HCT116 (cell line): ENCODE measurements at regions not wholly inside any gene's neighbourhood (a gene's known extent, or its start where the extent isn't known, plus 50 kb on each side); places are given as distances from the start of the nearest gene placed in this dataset.

ENCODE experiments used
- ATAC-seq: fragments of 200-7000 bp; cut with Tn5 transposase; 2 replicates; pipeline ENCODE4 v1.9.1; 2020; ENCODE audit warnings: mild to moderate bottlenecking, moderate library complexity
- BruUV-seq: library from RNA; stranded (reverse); fragments of 400-500 nt; replicated peaks from 2 replicates; lab custom pipeline; 2021; lab: Mats Ljungman, UMichigan
- CTCF ChIA-PET: fragments of 300-600 bp; sonication (Branson Sonifier 250); formaldehyde crosslinking; loops from one replicate; lab custom pipeline; 2021; ENCODE audit warnings: antibody characterized with exemption; lab: Charles Lee
- POLR2A ChIA-PET: fragments of 300-600, 350-600 bp; sonication (Branson Sonifier 250); formaldehyde crosslinking; loops from one replicate; lab custom pipeline; 2021; ENCODE audit warnings: antibody characterized with exemption; lab: Charles Lee
- RAD21 ChIA-PET, 2 experiments: fragments of 300-600 bp; sonication (Branson Sonifier 250); formaldehyde crosslinking; loops; one replicate each; lab custom pipeline; 2023; ENCODE audit warnings: low total read pairs in 2 of 2; ENCODE audit not compliant: uncharacterized antibody in 2 of 2, unreplicated experiment in 2 of 2, low non-redundant PET in 1 of 2; lab: Charles Lee
- DNase-seq: peaks from one replicate; pipeline ENCODE4 v3.0.0-alpha.2; 2010; ENCODE audit warnings: low read depth, low spot score
- H2AFZ ChIP-seq: fragments of 200-600 bp; shearing (Covaris generic), sonication (generic); 2 replicates; pipeline ENCODE4 v1.6.1; 2017; ENCODE audit warnings: low read depth, mixed run types, mixed read lengths, antibody characterized with exemption, low read length; ENCODE audit not compliant: poor library complexity, severe bottlenecking
- H3K27ac ChIP-seq: 2 replicates; pipeline ENCODE4 v1.5.1; 2012; ENCODE audit warnings: low read depth, low read length
- H3K27me3 ChIP-seq: fragments of 200-600 bp; sonication (generic); 2 replicates; pipeline ENCODE4 v1.6.1; 2016; ENCODE audit warnings: mixed run types, low read length, mixed read lengths; ENCODE audit not compliant: insufficient read depth
- H3K36me3 ChIP-seq, 2 experiments: fragments of 200-500 bp in 1 of 2; fragments of 200-600 bp in 1 of 2; sonication (Bioruptor generic) in 1 of 2; sonication (generic) in 1 of 2; 2 replicates each; pipeline versions ENCODE4 v1.5.1 to v1.6.1; 2014 to 2016; ENCODE audit warnings: low read length in 2 of 2, inconsistent platforms in 1 of 2, mixed read lengths in 1 of 2, mixed run types in 1 of 2; ENCODE audit not compliant: insufficient read depth in 2 of 2, control insufficient read depth in 1 of 2
- H3K4me1 ChIP-seq, 2 experiments: fragments of 200-600 bp in 1 of 2; sonication (generic) in 1 of 2; 2 replicates each; pipeline versions ENCODE4 v1.5.1 to v1.6.1; 2012 to 2017; ENCODE audit warnings: low read length in 2 of 2, inconsistent platforms in 1 of 2, mild to moderate bottlenecking in 1 of 2, mixed read lengths in 1 of 2, mixed run types in 1 of 2, moderate library complexity in 1 of 2; ENCODE audit not compliant: insufficient read depth in 2 of 2, control insufficient read depth in 1 of 2
- H3K4me2 ChIP-seq: fragments of 200-600 bp; sonication (generic); 2 replicates; pipeline ENCODE4 v1.6.1; 2017; ENCODE audit warnings: mixed run types, low read length, mixed read lengths
- H3K4me3 ChIP-seq, 2 experiments: fragments of 200-600 bp in 1 of 2; sonication (generic) in 1 of 2; replicated peaks in 1 of 2; 2 replicates each; pipeline ENCODE4 v1.5.1; 2011 to 2016; ENCODE audit warnings: low read length in 2 of 2, control low read depth in 1 of 2, low read depth in 1 of 2, mild to moderate bottlenecking in 1 of 2, mixed read lengths in 1 of 2, mixed run types in 1 of 2
- H3K79me2 ChIP-seq: fragments of 200-600 bp; sonication (generic); 2 replicates; pipeline ENCODE4 v1.6.1; 2017; ENCODE audit warnings: mild to moderate bottlenecking, mixed run types, low read length, moderate library complexity, mixed read lengths; ENCODE audit not compliant: insufficient read depth
- H3K9ac ChIP-seq: fragments of 200-600 bp; sonication (generic); 2 replicates; pipeline ENCODE4 v1.6.1; 2016; ENCODE audit warnings: low read length, mixed read lengths
- H3K9me2 ChIP-seq: fragments of 200-600 bp; sonication (generic), shearing (Covaris generic); 2 replicates; pipeline ENCODE4 v1.6.1; 2017; ENCODE audit warnings: mixed run types, mild to moderate bottlenecking, moderate library complexity; ENCODE audit not compliant: insufficient read depth
- H3K9me3 ChIP-seq, 2 experiments: fragments of 200-500 bp in 1 of 2; fragments of 200-600 bp in 1 of 2; sonication (Bioruptor generic) in 1 of 2; sonication (generic) in 1 of 2; 2 replicates each; pipeline ENCODE4 v1.6.1; 2014 to 2017; ENCODE audit warnings: low read length in 2 of 2, mixed read lengths in 2 of 2, inconsistent platforms in 1 of 2, low read depth in 1 of 2, mild to moderate bottlenecking in 1 of 2, mixed run types in 1 of 2, moderate library complexity in 1 of 2; ENCODE audit not compliant: control insufficient read depth in 1 of 2, insufficient read depth in 1 of 2
- H4K20me1 ChIP-seq: fragments of 200-600 bp; sonication (generic), shearing (Covaris generic); 2 replicates; pipeline ENCODE4 v1.6.1; 2017; ENCODE audit warnings: mixed run types, mild to moderate bottlenecking, moderate library complexity; ENCODE audit not compliant: insufficient read depth
- CBX3 ChIP-seq: IDR thresholded peaks from 2 replicates; pipeline ENCODE4 v1.6.1; 2012; ENCODE audit warnings: low read depth
- CEBPB ChIP-seq: IDR thresholded peaks from 2 replicates; pipeline ENCODE4 v1.6.1; 2012; ENCODE audit warnings: low read depth
- EGR1 ChIP-seq: IDR thresholded peaks from 2 replicates; pipeline ENCODE4 v1.6.1; 2012; ENCODE audit warnings: low read depth
- ELF1 ChIP-seq: IDR thresholded peaks from 2 replicates; pipeline ENCODE4 v1.6.1; 2012; ENCODE audit warnings: low read depth, borderline replicate concordance
- EZH2 ChIP-seq: fragments of 200-600 bp; sonication (generic); IDR thresholded peaks from 2 replicates; pipeline ENCODE4 v1.6.1; 2017; ENCODE audit warnings: antibody characterized with exemption, mixed run types
- EZH2phosphoT487 ChIP-seq: fragments of 200-600 bp; IDR thresholded peaks from 2 replicates; pipeline ENCODE4 v1.6.1; 2018; ENCODE audit warnings: antibody characterized with exemption, borderline replicate concordance
- FOSL1 ChIP-seq: IDR thresholded peaks from 2 replicates; pipeline ENCODE4 v1.6.1; 2012; ENCODE audit warnings: low read depth
- JUND ChIP-seq: IDR thresholded peaks from 2 replicates; pipeline ENCODE4 v1.6.1; 2012
- POLR2AphosphoS5 ChIP-seq: IDR thresholded peaks from 2 replicates; pipeline ENCODE4 v1.6.1; 2011; ENCODE audit warnings: mild to moderate bottlenecking, low read depth, low read length, moderate library complexity
- SIN3A ChIP-seq: IDR thresholded peaks from 2 replicates; pipeline ENCODE4 v1.6.1; 2012; ENCODE audit warnings: low read depth
- SP1 ChIP-seq: IDR thresholded peaks from 2 replicates; pipeline ENCODE4 v1.6.1; 2012; ENCODE audit warnings: low read depth
- TCF7L2 ChIP-seq: IDR thresholded peaks from 2 replicates; pipeline ENCODE4 v1.7.0; 2011; ENCODE audit warnings: borderline replicate concordance, inconsistent platforms; ENCODE audit not compliant: insufficient read depth, insufficient read length; ENCODE audit errors: extremely low read depth
- ZFX ChIP-seq: fragments of 450-650 bp; IDR thresholded peaks from 2 replicates; pipeline ENCODE4 v1.6.1; 2017
- ZNF274 ChIP-seq: fragments of 200-500 bp; sonication (Bioruptor generic); IDR thresholded peaks from 2 replicates; pipeline ENCODE4 v1.6.1; 2014; ENCODE audit warnings: mild to moderate bottlenecking, low read depth, low read length, inconsistent platforms
- intact Hi-C: fragments of 100-400 bp; cut with micrococcal nuclease; formaldehyde crosslinking; loops from 2 replicates; pipeline ENCODE4 v1.10.0; 2022
- TF ChIP-seq, protein P1 (sequence below): IDR thresholded peaks from 2 replicates; pipeline ENCODE4 v1.6.1; 2011; ENCODE audit warnings: mild to moderate bottlenecking, low read length, moderate library complexity; ENCODE audit not compliant: insufficient replicate concordance; ENCODE audit errors: extremely low read depth
- TF ChIP-seq, protein P2 (sequence below), 3 experiments: fragments of 200-600 bp in 1 of 3; sonication (generic) in 1 of 3; IDR thresholded peaks in 2 of 3; conservative IDR thresholded peaks in 1 of 3; 2 replicates each; pipeline ENCODE4 v1.5.1; 2012 to 2017; ENCODE audit warnings: low read depth in 2 of 3, low read length in 2 of 3, antibody characterized with exemption in 1 of 3, borderline replicate concordance in 1 of 3, control low read depth in 1 of 3, mild to moderate bottlenecking in 1 of 3, mixed read lengths in 1 of 3, mixed run types in 1 of 3, moderate library complexity in 1 of 3; ENCODE audit not compliant: insufficient read depth in 1 of 3
- TF ChIP-seq, protein P3 (sequence below): IDR thresholded peaks from 2 replicates; pipeline ENCODE4 v1.6.1; 2012
- TF ChIP-seq, protein P4 (sequence below): IDR thresholded peaks from 2 replicates; pipeline ENCODE4 v1.6.1; 2012

DNA sequence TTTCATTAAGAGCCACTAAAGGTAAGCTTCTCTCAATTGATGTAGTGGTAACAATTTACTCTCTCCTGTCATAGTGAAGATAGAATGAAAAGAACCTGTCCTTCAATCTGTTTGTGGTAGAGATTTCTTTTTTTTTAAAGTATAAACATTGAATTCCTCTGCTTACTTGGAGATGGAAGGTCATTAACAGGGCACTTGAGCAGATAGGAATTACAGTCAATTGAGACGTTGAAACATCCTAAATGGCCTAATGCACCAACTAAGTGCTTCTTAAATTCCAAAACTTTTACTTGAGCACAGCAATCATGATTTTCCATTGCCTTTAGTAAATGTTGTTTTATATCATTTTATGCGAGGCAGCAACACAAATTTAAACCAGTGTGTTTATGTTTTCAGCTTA lies 241.4 kb downstream of the FOXG1 start:
- Histone ChIP-seq H3K9me2 (no peaks in the 10 kb centered on the region), H2AFZ (no peak overlapping the region), H4K20me1 (no peaks in the 10 kb centered on the region), H3K9ac (no peak overlapping the region), H3K79me2 (no peaks in the 10 kb centered on the region), H3K4me1 (no peaks in the 10 kb centered on the region), H3K9me3 (peaks cover 8 to 27% of the 10 kb centered on the region in 2 experiments; a peak in 2 of 4 replicates), H3K36me3 (no peaks in the 10 kb centered on the region), H3K27me3 (no peaks in the 10 kb centered on the region), H3K4me3 (no peak overlapping the region), H3K4me2 (no peak overlapping the region), H3K27ac (no peak overlapping the region)
- intact Hi-C loops, result no loop called here
- TF ChIP-seq ZNF274 (no peak), JUND (no peak), CBX3 (no peak), ZFX (no peak), SIN3A (no peak), SP1 (no peak), EZH2phosphoT487 (no peak), TCF7L2 (no peak), CEBPB (no peak), POLR2AphosphoS5 (no peak), EZH2 (no peak), FOSL1 (no peak), ELF1 (no peak), EGR1 (no peak)
- TF ChIP-seq, protein P1, sequence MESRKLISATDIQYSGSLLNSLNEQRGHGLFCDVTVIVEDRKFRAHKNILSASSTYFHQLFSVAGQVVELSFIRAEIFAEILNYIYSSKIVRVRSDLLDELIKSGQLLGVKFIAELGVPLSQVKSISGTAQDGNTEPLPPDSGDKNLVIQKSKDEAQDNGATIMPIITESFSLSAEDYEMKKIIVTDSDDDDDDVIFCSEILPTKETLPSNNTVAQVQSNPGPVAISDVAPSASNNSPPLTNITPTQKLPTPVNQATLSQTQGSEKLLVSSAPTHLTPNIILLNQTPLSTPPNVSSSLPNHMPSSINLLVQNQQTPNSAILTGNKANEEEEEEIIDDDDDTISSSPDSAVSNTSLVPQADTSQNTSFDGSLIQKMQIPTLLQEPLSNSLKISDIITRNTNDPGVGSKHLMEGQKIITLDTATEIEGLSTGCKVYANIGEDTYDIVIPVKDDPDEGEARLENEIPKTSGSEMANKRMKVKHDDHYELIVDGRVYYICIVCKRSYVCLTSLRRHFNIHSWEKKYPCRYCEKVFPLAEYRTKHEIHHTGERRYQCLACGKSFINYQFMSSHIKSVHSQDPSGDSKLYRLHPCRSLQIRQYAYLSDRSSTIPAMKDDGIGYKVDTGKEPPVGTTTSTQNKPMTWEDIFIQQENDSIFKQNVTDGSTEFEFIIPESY, result no peak
- TF ChIP-seq, protein P2, sequence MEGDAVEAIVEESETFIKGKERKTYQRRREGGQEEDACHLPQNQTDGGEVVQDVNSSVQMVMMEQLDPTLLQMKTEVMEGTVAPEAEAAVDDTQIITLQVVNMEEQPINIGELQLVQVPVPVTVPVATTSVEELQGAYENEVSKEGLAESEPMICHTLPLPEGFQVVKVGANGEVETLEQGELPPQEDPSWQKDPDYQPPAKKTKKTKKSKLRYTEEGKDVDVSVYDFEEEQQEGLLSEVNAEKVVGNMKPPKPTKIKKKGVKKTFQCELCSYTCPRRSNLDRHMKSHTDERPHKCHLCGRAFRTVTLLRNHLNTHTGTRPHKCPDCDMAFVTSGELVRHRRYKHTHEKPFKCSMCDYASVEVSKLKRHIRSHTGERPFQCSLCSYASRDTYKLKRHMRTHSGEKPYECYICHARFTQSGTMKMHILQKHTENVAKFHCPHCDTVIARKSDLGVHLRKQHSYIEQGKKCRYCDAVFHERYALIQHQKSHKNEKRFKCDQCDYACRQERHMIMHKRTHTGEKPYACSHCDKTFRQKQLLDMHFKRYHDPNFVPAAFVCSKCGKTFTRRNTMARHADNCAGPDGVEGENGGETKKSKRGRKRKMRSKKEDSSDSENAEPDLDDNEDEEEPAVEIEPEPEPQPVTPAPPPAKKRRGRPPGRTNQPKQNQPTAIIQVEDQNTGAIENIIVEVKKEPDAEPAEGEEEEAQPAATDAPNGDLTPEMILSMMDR (IDR thresholded peaks at IDR 0.05 in 2 of 3, conservative IDR thresholded peaks at IDR 0.05 in 1 of 3; ENCODE audit: borderline replicate concordance in 1 of 3, insufficient read depth in 1 of 3, low read depth in 2 of 3, low read length in 2 of 3), result no peak
- TF ChIP-seq, protein P3, sequence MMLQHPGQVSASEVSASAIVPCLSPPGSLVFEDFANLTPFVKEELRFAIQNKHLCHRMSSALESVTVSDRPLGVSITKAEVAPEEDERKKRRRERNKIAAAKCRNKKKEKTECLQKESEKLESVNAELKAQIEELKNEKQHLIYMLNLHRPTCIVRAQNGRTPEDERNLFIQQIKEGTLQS, result no peak
- TF ChIP-seq, protein P4, sequence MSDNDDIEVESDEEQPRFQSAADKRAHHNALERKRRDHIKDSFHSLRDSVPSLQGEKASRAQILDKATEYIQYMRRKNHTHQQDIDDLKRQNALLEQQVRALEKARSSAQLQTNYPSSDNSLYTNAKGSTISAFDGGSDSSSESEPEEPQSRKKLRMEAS, result no peak
- POLR2A ChIA-PET, result no interaction called here
- no peak for ATAC-seq
- CTCF ChIA-PET, result no interaction called here
- RAD21 ChIA-PET, result no interaction called here
- no peak for DNase-seq
- BruUV-seq, result no TSS peak
